Nephron progenitor cell (in vitro differentiated cells): ENCODE measurements at regions not wholly inside any gene's neighbourhood (a gene's known extent, or its start where the extent isn't known, plus 50 kb on each side); places are given as distances from the start of the nearest gene placed in this dataset.

Experiments
- DNase-seq: peaks from one replicate; pipeline ENCODE4 v3.0.0; 2021
- H3K27ac Mint-ChIP-seq: 2 replicates; pipeline ENCODE4 v1.8.0; 2021; ENCODE audit warnings: mild to moderate bottlenecking, moderate library complexity, mixed read lengths
- H3K27me3 Mint-ChIP-seq: 2 replicates; pipeline ENCODE4 v1.8.0; 2021; ENCODE audit warnings: mild to moderate bottlenecking, low read depth, mixed read lengths; ENCODE audit not compliant: poor library complexity
- H3K36me3 Mint-ChIP-seq: 2 replicates; pipeline ENCODE4 v1.8.0; 2021; ENCODE audit warnings: low read depth, mixed read lengths
- H3K4me1 Mint-ChIP-seq: 2 replicates; pipeline ENCODE4 v1.8.0; 2021; ENCODE audit warnings: mixed read lengths
- H3K4me3 Mint-ChIP-seq: 2 replicates; pipeline ENCODE4 v1.8.0; 2021; ENCODE audit warnings: mild to moderate bottlenecking, moderate library complexity, mixed read lengths
- H3K9me3 Mint-ChIP-seq: 2 replicates; pipeline ENCODE4 v1.8.0; 2021; ENCODE audit warnings: mild to moderate bottlenecking, moderate library complexity, mixed read lengths
- CTCF ChIP-seq: fragments of 200-600 bp; sonication (generic); IDR thresholded peaks from 2 replicates; pipeline ENCODE4 v1.5.0; 2021; ENCODE audit warnings: antibody characterized with exemption

GRCh38 chr4:23332313-23332712 lies 557.5 kb downstream of the PPARGC1A start:
- Mint-ChIP-seq H3K4me3 (no peak overlapping the region), H3K36me3 (no peaks in the 10 kb centered on the region), H3K9me3 (no peaks in the 10 kb centered on the region), H3K27ac (no peak overlapping the region), H3K4me1 (peaks cover 7% of the 10 kb centered on the region), H3K27me3 (no peaks in the 10 kb centered on the region)
- DNase-seq, result no peak
- no peak for TF ChIP-seq CTCF

- no peak overlapping the region for H3K27ac Mint-ChIP-seq
- no peak for DNase-seq
- H3K36me3 Mint-ChIP-seq, result no peaks in the 10 kb centered on the region
- no peak overlapping the region for H3K4me3 Mint-ChIP-seq
- H3K27me3 Mint-ChIP-seq, result no peaks in the 10 kb centered on the region
- no peaks in the 10 kb centered on the region for H3K9me3 Mint-ChIP-seq
- peaks cover 11% of the 10 kb centered on the region for H3K4me1 Mint-ChIP-seq
- no peak for TF ChIP-seq CTCF
These were observed 562.7 kb downstream of the PPARGC1A start for GRCh38 chr4:23327120-23327519.

- H3K36me3 Mint-ChIP-seq, result no peaks in the 10 kb centered on the region
- H3K27me3 Mint-ChIP-seq, result no peaks in the 10 kb centered on the region
- no peak overlapping the region for H3K4me3 Mint-ChIP-seq
- no peaks in the 10 kb centered on the region for H3K9me3 Mint-ChIP-seq
- TF ChIP-seq CTCF, result no peak
- DNase-seq, result no peak
- peaks cover 31% of the 10 kb centered on the region for H3K4me1 Mint-ChIP-seq
- H3K27ac Mint-ChIP-seq, result peak overlapping the region; percentile 26
These were observed 565.7 kb downstream of the PPARGC1A start for GRCh38 chr4:23324021-23324690.

- no peaks in the 10 kb centered on the region for H3K36me3 Mint-ChIP-seq
- DNase-seq, result no peak
- H3K9me3 Mint-ChIP-seq, result no peaks in the 10 kb centered on the region
- H3K4me3 Mint-ChIP-seq, result no peak overlapping the region
- H3K27me3 Mint-ChIP-seq, result no peaks in the 10 kb centered on the region
- H3K4me1 Mint-ChIP-seq, result peaks cover 31% of the 10 kb centered on the region
- TF ChIP-seq CTCF, result no peak
- no peak overlapping the region for H3K27ac Mint-ChIP-seq
These were observed 566.4 kb downstream of the PPARGC1A start for GRCh38 chr4:23323436-23323835.

- no peak for DNase-seq
- H3K27me3 Mint-ChIP-seq, result no peaks in the 10 kb centered on the region
- no peaks in the 10 kb centered on the region for H3K36me3 Mint-ChIP-seq
- H3K4me3 Mint-ChIP-seq, result no peak overlapping the region
- no peak overlapping the region for H3K27ac Mint-ChIP-seq
- peaks cover 31% of the 10 kb centered on the region for H3K4me1 Mint-ChIP-seq
- H3K9me3 Mint-ChIP-seq, result no peaks in the 10 kb centered on the region
- TF ChIP-seq CTCF, result no peak
These were observed 567.1 kb downstream of the PPARGC1A start for GRCh38 chr4:23322732-23323131.

GRCh38 chr4:23320931-23321587 lies 568.8 kb downstream of the PPARGC1A start:
- no peaks in the 10 kb centered on the region for H3K27me3 Mint-ChIP-seq
- H3K27ac Mint-ChIP-seq, result peak overlapping the region; percentile 15
- DNase-seq, result no peak
- peaks cover 31% of the 10 kb centered on the region for H3K4me1 Mint-ChIP-seq
- no peaks in the 10 kb centered on the region for H3K36me3 Mint-ChIP-seq
- H3K4me3 Mint-ChIP-seq, result peak overlapping the region; percentile 2
- no peaks in the 10 kb centered on the region for H3K9me3 Mint-ChIP-seq
- TF ChIP-seq CTCF, result no peak
